Prostate gland (tissue), 2 donors: ENCODE measurements at regions not wholly inside any gene's neighbourhood (a gene's known extent, or its start where the extent isn't known, plus 50 kb on each side); places are given as distances from the start of the nearest gene placed in this dataset.
"Not testable (repeated sequence)": the region's sequence is repeated elsewhere in the genome, so short reads cannot be mapped to it uniquely, and the experiment has no call there.

Source experiments
- DNase-seq: peaks from one replicate; pipeline ENCODE4 v3.0.0-alpha.2; 2019; ENCODE audit warnings: low spot score
- H3K27ac ChIP-seq, 2 donors: fragments of 200-600 bp; sonication (generic); 2 replicates each; pipeline ENCODE4 v1.5.1; 2017 to 2019
- H3K27me3 ChIP-seq: fragments of 200-600 bp; sonication (generic); replicated peaks from 2 replicates; pipeline ENCODE4 v1.5.1; 2019; ENCODE audit not compliant: insufficient read depth
- H3K36me3 ChIP-seq, 2 donors: fragments of 200-600 bp; sonication (generic); 1 replicate in 1 of 2; 2 replicates in 1 of 2; pipeline versions ENCODE4 v1.5.1 to v1.8.1; 2017 to 2019
- H3K4me1 ChIP-seq: fragments of 200-600 bp; sonication (generic); replicated peaks from 2 replicates; pipeline ENCODE4 v1.5.1; 2019
- H3K4me3 ChIP-seq, 2 donors: fragments of 200-600 bp; sonication (generic); 2 replicates each; pipeline ENCODE4 v1.5.1; 2017 to 2019
- H3K9me3 ChIP-seq: fragments of 200-600 bp; sonication (generic); 2 replicates; pipeline ENCODE4 v1.5.1; 2017
- POLR2A ChIP-seq: fragments of 450-650 bp; IDR thresholded peaks from one replicate; pipeline ENCODE4 v1.6.1; 2016; ENCODE audit warnings: antibody characterized with exemption, mild to moderate bottlenecking
- POLR2AphosphoS5 ChIP-seq: sonication (generic); formaldehyde crosslinking; IDR thresholded peaks from one replicate; pipeline ENCODE4 v1.6.1; 2017; ENCODE audit warnings: antibody characterized with exemption
- WGBS: methylation state at CpG from one replicate; pipeline ENCODE4 v1.1.5; 2018; 5-methylcytosine and 5-hydroxymethylcytosine counted together
- intact Hi-C: fragments of 100-400 bp; cut with DNase I; formaldehyde crosslinking; loops from one replicate; pipeline ENCODE4 v1.14.2; 2022
- TF ChIP-seq, protein P1 (sequence below), 4 experiments: fragments of 200-600 bp in 2 of 4; fragments of 450-650 bp in 2 of 4; sonication (generic) in 2 of 4; IDR thresholded peaks; 1 replicate in 3 of 4; 2 replicates in 1 of 4; pipeline ENCODE4 v1.5.1; 2016 to 2019; ENCODE audit warnings: antibody characterized with exemption in 4 of 4, mild to moderate bottlenecking in 2 of 4, moderate library complexity in 2 of 4

DNA sequence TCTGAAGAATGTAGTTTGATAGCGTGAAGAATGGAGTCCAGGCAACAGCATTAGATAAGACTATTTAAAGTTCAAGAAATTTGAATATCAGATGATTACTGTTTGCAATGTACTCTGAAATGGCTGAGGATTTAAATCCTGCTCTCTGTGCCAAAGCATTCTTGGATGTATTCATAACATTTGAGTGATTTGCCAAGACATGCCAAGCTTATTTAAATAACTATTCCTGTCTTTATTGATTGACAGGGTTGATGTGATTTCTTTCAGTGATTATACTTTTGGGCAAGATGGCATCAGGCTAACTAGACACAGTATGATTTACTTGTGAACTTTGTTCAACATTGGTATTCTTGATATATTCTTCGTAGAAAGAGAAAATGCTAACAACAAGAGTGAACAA is 168.7 kb downstream of the GNAI1 start:
- H3K27me3 ChIP-seq = no peaks in the 10 kb centered on the region
- intact Hi-C loops = no loop called here
- H3K4me3 ChIP-seq = no peak overlapping the region
- no peak for DNase-seq
- TF ChIP-seq POLR2A = no peak
- TF ChIP-seq, protein P1, sequence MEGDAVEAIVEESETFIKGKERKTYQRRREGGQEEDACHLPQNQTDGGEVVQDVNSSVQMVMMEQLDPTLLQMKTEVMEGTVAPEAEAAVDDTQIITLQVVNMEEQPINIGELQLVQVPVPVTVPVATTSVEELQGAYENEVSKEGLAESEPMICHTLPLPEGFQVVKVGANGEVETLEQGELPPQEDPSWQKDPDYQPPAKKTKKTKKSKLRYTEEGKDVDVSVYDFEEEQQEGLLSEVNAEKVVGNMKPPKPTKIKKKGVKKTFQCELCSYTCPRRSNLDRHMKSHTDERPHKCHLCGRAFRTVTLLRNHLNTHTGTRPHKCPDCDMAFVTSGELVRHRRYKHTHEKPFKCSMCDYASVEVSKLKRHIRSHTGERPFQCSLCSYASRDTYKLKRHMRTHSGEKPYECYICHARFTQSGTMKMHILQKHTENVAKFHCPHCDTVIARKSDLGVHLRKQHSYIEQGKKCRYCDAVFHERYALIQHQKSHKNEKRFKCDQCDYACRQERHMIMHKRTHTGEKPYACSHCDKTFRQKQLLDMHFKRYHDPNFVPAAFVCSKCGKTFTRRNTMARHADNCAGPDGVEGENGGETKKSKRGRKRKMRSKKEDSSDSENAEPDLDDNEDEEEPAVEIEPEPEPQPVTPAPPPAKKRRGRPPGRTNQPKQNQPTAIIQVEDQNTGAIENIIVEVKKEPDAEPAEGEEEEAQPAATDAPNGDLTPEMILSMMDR (IDR thresholded peaks at IDR 0.05) = no peak
- no peak for TF ChIP-seq POLR2AphosphoS5
- no peaks in the 10 kb centered on the region for H3K9me3 ChIP-seq
- H3K4me1 ChIP-seq = no peaks in the 10 kb centered on the region
- no peak overlapping the region for H3K27ac ChIP-seq
- WGBS = 80% methylated on average over 2 of the region's 2 CpGs
- H3K36me3 ChIP-seq = no peaks in the 10 kb centered on the region

DNA sequence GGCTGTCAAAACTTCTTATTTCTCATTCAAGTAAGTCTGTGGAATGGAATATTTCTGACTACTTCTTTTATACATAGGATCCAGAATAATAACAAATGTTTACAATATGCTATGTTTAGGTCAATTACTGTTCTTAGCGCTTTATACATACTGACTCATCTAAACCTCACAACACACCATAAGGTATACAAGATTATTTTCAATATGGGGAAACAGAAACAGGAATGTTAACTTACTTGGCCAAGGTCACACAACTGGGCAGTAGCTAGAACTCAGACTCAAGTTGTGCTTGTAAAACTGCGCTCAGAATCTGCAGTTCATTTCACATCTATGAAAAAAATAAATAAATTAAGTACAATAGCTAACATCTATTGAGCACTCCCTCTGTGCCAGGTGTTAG is 168.0 kb downstream of the GNAI1 start:
- WGBS = 81% methylated on average over 2 of the region's 2 CpGs
- Histone ChIP-seq H3K4me1 (no peaks in the 10 kb centered on the region), H3K9me3 (no peaks in the 10 kb centered on the region), H3K27me3 (no peaks in the 10 kb centered on the region), H3K4me3 (no peak overlapping the region), H3K36me3 (no peaks in the 10 kb centered on the region), H3K27ac (no peak overlapping the region)
- intact Hi-C loops = no loop called here
- TF ChIP-seq, protein P1 (IDR thresholded peaks at IDR 0.05) = no peak
- TF ChIP-seq POLR2A = no peak
- no peak for TF ChIP-seq POLR2AphosphoS5
- no peak for DNase-seq

DNA sequence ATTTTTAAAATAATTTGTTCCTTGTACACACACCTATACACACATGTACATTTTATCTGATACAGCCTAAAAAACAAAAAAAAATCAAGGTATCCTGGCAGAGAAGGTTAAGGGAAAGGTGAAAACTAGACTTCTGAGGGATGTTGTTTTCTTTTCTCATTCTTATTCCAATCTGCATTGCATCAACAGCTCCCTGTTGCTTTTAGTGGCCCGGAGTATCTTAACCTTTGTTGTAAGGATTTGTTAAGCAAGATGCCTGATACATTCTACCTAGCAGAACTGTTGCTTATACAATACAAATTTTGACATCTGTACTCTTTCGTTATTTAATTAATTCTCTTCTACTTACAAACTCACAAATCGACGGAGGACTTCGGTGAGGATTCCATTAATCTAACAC is 167.4 kb downstream of the GNAI1 start:
- DNase-seq = no peak
- no peaks in the 10 kb centered on the region for H3K4me1 ChIP-seq

DNA sequence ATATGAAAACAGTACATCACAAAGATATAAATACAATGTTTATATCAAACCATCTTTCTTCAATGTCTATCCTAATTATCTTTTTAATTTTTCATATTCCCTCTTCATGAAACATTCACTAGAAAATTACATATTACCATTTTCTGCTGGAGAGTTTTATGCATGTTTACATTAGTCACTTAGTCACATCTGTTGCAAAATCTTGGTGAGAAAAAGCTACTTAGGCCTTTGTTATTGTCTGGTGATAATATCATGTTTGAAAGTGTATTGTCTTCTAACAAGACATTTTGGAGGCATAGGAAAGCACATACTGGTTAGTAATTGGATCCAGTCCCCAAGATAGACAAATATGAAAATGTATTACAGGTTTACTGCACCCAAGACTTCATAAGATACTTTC is 163.6 kb downstream of the GNAI1 start:
- Histone ChIP-seq H3K4me1 (no peaks in the 10 kb centered on the region), H3K27ac (no peak overlapping the region), H3K4me3 (no peak overlapping the region), H3K36me3 (no peaks in the 10 kb centered on the region), H3K9me3 (no peaks in the 10 kb centered on the region), H3K27me3 (no peaks in the 10 kb centered on the region)
- intact Hi-C loops = no loop called here
- DNase-seq = no peak
- TF ChIP-seq POLR2AphosphoS5 (no peak), POLR2A (no peak)
- TF ChIP-seq, protein P1 (IDR thresholded peaks at IDR 0.05) = no peak

More for the DNA sequence above, 167.4 kb downstream of the GNAI1 start:
- H3K9me3 ChIP-seq = no peaks in the 10 kb centered on the region
- 64% methylated on average over 5 of the region's 5 CpGs for WGBS
- H3K36me3 ChIP-seq = no peaks in the 10 kb centered on the region
- no peak overlapping the region for H3K27ac ChIP-seq
- TF ChIP-seq POLR2AphosphoS5 (no peak), POLR2A (no peak)
- TF ChIP-seq, protein P1 (IDR thresholded peaks at IDR 0.05) = no peak
- H3K4me3 ChIP-seq = no peak overlapping the region
- H3K27me3 ChIP-seq = no peaks in the 10 kb centered on the region
- intact Hi-C loops = no loop called here

DNA sequence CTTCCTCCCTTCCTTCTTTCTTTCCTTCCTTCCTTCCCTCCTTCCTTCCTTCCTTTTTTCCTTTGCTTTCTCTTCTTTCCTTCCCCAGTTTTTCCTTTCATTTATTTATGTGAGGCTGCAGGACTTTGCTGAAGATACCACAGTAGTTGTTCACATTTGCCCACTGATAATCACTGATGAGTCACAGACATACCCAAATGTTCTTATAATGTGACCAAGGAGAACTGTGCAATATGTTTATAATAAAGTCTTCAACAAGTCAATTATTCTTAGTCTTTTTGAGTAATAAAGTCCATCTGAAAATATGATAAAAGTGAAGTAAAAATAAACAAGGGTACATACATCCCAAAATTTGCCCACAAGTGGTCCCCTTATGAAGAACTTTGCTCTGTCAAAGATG is 159.7 kb downstream of the GNAI1 start:
- Histone ChIP-seq H3K4me3 (no peak overlapping the region), H3K36me3 (no peaks in the 10 kb centered on the region), H3K27ac (no peak overlapping the region), H3K4me1 (no peaks in the 10 kb centered on the region), H3K27me3 (no peaks in the 10 kb centered on the region), H3K9me3 (no peaks in the 10 kb centered on the region)
- no peak for TF ChIP-seq POLR2A
- TF ChIP-seq POLR2AphosphoS5 = no peak
- TF ChIP-seq, protein P1 (IDR thresholded peaks at IDR 0.05) = no peak
- intact Hi-C loops = no loop called here
- DNase-seq = no peak

DNA sequence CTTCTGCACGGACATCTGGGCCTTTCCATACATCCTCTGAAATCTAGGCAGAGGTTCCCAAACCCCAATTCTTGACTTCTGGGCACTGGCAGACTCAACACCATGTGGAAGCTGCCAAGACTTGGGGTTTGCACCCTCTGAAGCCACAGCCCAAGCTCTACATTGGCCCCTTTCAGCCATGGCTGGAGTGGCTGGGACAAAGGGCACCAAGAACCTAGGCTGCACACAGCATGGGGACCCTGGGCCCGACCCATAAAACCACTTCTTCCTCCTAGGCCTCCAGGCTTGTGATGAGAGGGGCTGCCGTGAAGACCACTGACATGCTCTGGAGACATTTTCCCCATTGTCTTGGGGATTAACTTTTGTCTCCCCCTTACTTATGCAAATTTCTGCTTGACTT is 158.0 kb downstream of the GNAI1 start:
- DNase-seq, H3K4me1 ChIP-seq, H3K9me3 ChIP-seq, intact Hi-C loops, H3K36me3 ChIP-seq, H3K4me3 ChIP-seq, H3K27ac ChIP-seq, H3K27me3 ChIP-seq: not testable (repeated sequence)
- WGBS = 77% methylated on average over 3 of the region's 3 CpGs
